Inflammatory macrophage (primary cell): ENCODE measurements at regions not wholly inside any gene's neighbourhood (a gene's known extent, or its start where the extent isn't known, plus 50 kb on each side); places are given as distances from the start of the nearest gene placed in this dataset.

Source experiments
- DNase-seq, 2 donors: peaks; one replicate each; pipeline ENCODE4 v3.0.0-alpha.2; 2020 to 2022

GRCh38 chr3:116929505-116930222 lies 220.1 kb downstream of the TUSC7 start:
- no peak for DNase-seq

GRCh38 chr3:116930786-116931185 lies 221.2 kb downstream of the TUSC7 start:
- DNase-seq: no peak

- no peak for DNase-seq
These were observed 229.5 kb downstream of the TUSC7 start for GRCh38 chr3:116939091-116939490.

GRCh38 chr3:116939550-116939949 lies 230.0 kb downstream of the TUSC7 start:
- no peak for DNase-seq

- no peak for DNase-seq
These were observed 231.1 kb downstream of the TUSC7 start for GRCh38 chr3:116940719-116941118.

GRCh38 chr3:116946376-116946775 lies 236.8 kb downstream of the TUSC7 start:
- DNase-seq: no peak

- DNase-seq: no peak
These were observed 237.6 kb downstream of the TUSC7 start for GRCh38 chr3:116947148-116947547.

GRCh38 chr3:116947809-116948208 lies 238.2 kb downstream of the TUSC7 start:
- DNase-seq: no peak

GRCh38 chr3:116950301-116951055 lies 240.9 kb downstream of the TUSC7 start:
- no peak for DNase-seq

GRCh38 chr3:116951610-116952009 lies 242.0 kb downstream of the TUSC7 start:
- DNase-seq: no peak

GRCh38 chr3:116958291-116958690 lies 248.7 kb downstream of the TUSC7 start:
- no peak for DNase-seq

- DNase-seq: no peak
These were observed 251.5 kb downstream of the TUSC7 start for GRCh38 chr3:116961106-116961505.

GRCh38 chr3:116963802-116964201 lies 254.2 kb downstream of the TUSC7 start:
- DNase-seq: no peak

GRCh38 chr3:116966649-116967048 lies 257.1 kb downstream of the TUSC7 start:
- DNase-seq: no peak

GRCh38 chr3:116969135-116969534 lies 259.6 kb downstream of the TUSC7 start:
- no peak for DNase-seq

- no peak for DNase-seq
These were observed 260.1 kb downstream of the TUSC7 start for GRCh38 chr3:116969646-116970045.

- DNase-seq: no peak
These were observed 262.0 kb downstream of the TUSC7 start for GRCh38 chr3:116971531-116971930.

- DNase-seq: no peak
These were observed 265.1 kb downstream of the TUSC7 start for GRCh38 chr3:116974702-116975101.

GRCh38 chr3:116977441-116977840 lies 267.9 kb downstream of the TUSC7 start:
- no peak for DNase-seq

GRCh38 chr3:116980099-116980498 lies 270.5 kb downstream of the TUSC7 start:
- no peak for DNase-seq

GRCh38 chr3:116981089-116981488 lies 271.5 kb downstream of the TUSC7 start:
- no peak for DNase-seq

GRCh38 chr3:116984301-116984700 lies 274.7 kb downstream of the TUSC7 start:
- no peak for DNase-seq

- no peak for DNase-seq
These were observed 284.8 kb downstream of the TUSC7 start for GRCh38 chr3:116994351-116994879.

GRCh38 chr3:117003501-117003900 lies 293.9 kb downstream of the TUSC7 start:
- no peak for DNase-seq
